DMS 273 treated with DMSO at 0.1 percent for 48 hours (cell line): ENCODE measurements at regions not wholly inside any gene's neighbourhood (a gene's known extent, or its start where the extent isn't known, plus 50 kb on each side); places are given as distances from the start of the nearest gene placed in this dataset.
"Not testable (repeated sequence)": the region's sequence is repeated elsewhere in the genome, so short reads cannot be mapped to it uniquely, and the experiment has no call there.

Experiments
- DNase-seq: peaks from one replicate; lab custom pipeline; 2025; lab: John Stamatoyannopoulos, UW

DNA sequence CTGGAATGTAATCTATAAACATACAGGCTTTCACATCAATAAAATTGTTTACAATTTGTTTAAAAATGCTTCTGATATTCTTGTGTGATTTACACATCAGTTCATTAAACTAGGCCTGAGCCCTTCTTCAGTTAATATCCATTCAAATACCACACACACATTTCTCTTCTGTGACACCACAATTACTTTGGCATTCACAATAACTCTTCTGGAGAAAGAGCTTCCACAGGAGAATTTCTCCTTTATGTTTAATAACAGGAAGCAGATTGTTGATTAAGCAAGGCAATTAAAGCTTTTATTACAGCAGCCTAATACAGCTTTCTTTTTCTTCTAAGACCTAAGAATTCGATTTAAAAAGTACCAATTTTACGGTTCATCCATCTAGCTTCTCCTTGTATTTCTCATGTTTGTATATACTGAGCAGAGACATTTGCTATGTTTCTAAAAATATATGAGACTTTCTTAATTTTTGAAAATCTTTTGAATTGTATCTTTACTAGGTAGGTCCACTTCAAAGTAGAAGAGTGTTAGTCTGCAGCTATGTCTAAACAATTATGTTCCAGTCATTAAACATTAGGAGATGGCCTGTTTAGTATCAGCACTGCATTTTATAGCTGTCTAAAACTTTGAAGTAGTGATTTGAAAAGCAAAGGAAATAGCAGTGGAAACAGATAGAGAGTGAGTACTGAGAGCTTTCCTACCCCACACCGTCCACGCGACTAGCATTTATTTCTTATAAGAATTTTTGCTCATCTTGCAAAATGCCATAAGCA, 511.1 kb upstream of the UBE2E2 start:
- DNase-seq: no peak

DNA sequence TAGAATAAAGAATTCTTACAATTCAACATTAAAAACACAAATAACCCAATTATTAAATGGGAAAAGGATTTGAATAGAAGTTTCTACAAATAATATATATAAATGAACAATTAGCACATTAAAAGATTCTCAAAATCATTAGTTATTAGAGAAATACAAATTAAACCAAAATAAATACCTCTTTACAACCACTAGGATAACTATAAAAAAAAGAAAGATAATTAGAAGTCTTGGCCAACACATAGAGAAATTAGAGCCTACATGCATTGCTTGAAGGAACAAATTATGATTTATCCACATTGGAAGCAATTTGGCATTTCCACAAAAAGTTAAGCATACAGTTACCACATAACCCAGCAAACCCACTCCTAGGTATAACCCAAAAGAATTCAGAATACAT, 502.3 kb upstream of the UBE2E2 start:
- no peak for DNase-seq

DNA sequence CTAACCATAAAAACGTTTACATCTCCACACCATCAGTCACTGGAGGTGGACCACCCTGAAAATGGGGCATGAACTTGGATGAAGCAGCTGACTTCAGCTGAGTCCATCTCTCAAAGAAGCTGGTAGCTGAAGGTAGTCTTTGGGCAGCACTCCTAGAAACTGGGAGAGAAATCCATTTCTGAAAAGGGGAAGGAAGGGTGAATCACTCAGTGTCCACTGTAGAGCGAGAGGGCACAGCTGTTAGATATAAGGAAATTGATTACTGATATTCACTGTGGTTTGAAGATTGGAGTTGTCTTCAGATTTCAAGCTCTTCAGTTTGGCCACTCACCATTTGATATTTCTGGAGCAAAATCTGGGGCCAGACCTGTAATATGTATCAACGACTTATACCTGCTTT, 499.0 kb upstream of the UBE2E2 start:
- DNase-seq: no peak

DNA sequence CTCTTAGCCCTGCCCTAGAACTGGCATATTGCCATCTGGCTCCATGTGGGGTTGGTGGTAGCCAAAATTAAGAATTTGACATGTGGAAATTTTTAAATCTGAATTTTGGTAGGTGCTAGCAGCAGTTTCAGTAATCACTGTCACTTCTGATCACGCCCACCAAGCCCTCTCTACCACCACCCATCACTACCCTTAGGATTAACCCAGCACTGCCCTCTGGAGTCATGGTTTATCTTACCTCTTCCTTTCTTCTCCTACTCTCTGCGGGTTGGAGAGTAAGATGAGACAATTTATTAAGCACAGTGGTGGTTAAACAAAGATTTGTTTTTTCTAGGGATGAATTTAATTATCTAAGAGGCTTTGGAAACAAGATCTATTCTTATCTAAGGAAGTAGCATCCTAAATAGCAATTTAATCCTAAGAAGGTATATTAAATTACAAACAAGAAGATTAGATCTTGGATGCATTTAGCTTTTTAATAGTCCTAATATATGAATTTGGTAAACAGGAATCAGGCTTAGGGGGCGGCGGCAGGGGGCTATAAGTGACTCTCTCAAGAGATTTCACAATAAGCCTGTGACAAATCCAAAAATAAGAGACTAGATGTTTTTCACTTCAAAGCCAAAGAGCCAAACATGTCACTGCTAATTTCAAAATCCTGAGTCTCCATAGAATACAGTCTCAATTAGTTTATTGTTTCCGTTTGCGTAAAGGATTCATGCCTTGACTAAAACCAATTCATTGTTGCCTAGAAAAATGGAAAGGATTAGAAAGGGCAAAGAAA, 498.4 kb upstream of the UBE2E2 start:
- no peak for DNase-seq

DNA sequence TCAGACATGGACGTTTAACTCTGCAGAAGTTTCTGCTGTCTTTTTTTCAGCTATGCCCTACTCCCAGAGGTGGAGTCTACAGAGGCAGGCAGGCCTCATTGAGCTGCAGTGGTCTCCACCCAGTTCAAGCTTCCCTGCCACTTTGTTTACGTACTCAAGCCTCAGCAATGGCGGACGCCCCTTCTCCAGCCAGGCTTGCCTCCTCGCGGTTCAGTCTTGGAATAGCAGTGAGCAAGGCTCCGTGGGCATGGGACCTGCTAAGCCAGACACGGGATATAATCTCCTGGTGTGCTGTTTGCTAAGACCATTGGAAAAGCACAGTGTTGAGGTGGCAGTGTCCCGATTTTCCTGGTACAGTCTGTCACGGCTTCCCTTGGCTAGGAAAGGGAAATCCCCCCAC, 496.2 kb upstream of the UBE2E2 start:
- not testable (repeated sequence) for DNase-seq

GRCh38 chr3:22713936-22714335, 489.2 kb upstream of the UBE2E2 start:
- DNase-seq: no peak

- DNase-seq: no peak
Observed at GRCh38 chr3:22714749-22715148, 488.4 kb upstream of the UBE2E2 start.

- no peak for DNase-seq
Observed at GRCh38 chr3:22720596-22720995, 482.5 kb upstream of the UBE2E2 start.

- no peak for DNase-seq
Observed at GRCh38 chr3:22724420-22724819, 478.7 kb upstream of the UBE2E2 start.

GRCh38 chr3:22728406-22728805, 474.7 kb upstream of the UBE2E2 start:
- DNase-seq: no peak

DNA sequence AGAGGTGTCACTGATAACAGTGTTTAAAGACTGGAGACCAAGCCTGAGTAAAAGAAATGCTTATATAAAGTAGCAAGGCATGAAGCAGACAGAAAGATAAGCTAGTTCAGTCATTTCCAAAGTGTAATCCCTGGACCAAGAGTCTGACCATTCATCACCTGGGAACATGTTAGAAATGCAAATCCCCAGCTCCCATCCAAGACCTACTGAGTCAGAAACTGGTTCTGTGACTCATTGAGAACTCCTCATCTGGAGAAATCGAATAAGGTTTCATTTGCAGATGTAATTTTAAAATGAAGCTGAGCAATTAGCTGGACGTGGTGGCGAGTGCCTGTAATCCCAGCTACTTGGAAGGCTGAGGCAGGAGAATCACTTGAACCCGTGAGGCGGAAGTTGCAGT, 473.9 kb upstream of the UBE2E2 start:
- DNase-seq: no peak

- peak; percentile 11 for DNase-seq
Observed at GRCh38 chr3:22729981-22730380, 473.1 kb upstream of the UBE2E2 start.

DNA sequence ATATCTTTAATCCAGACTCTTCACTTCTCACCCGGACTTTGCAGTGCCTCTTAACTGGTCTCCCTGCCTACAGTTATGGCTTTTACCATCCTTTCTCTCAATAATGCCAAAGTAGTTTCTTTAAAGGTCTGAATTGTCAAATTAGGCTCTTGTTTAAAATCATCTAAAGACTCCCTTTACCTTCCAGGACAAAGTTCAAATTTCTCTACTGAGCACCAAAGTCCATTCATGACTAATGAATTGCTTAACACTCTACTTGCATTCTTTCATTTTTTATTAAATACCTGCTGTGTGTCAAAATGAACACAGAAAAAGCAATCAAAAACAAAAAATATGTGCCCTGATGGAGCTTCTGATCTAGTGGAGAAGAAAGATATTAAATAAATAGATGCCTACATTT, 472.4 kb upstream of the UBE2E2 start:
- DNase-seq: no peak

GRCh38 chr3:22731901-22732300, 471.2 kb upstream of the UBE2E2 start:
- no peak for DNase-seq

DNA sequence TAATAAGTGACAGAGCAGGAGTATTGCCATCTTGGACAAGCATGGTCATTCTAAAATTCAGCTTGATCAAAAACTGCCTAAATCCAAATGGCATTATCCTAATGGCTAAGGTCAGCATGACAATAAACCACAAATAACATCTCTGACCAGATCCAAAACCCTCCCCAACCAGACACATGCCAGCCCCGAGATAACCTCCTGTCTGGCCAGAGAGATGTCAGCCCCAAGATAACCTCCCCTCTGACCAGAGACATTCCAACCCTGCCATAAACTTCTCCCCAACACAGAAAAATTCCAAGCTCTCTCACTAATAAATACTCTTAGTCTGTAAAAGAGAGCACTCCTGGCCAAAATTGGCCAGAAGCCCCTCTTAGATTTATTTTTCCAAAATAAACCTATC, 470.5 kb upstream of the UBE2E2 start:
- DNase-seq: no peak

GRCh38 chr3:22734207-22734606, 468.9 kb upstream of the UBE2E2 start:
- DNase-seq: no peak

- DNase-seq: no peak
Observed at GRCh38 chr3:22734756-22735155, 468.4 kb upstream of the UBE2E2 start.

- no peak for DNase-seq
Observed at GRCh38 chr3:22735373-22735772, 467.8 kb upstream of the UBE2E2 start.

GRCh38 chr3:22743386-22743785, 459.7 kb upstream of the UBE2E2 start:
- not testable (repeated sequence) for DNase-seq

- DNase-seq: no peak
Observed at GRCh38 chr3:22745321-22745720, 457.8 kb upstream of the UBE2E2 start.

- no peak for DNase-seq
Observed at GRCh38 chr3:22746221-22746620, 456.9 kb upstream of the UBE2E2 start.

DNA sequence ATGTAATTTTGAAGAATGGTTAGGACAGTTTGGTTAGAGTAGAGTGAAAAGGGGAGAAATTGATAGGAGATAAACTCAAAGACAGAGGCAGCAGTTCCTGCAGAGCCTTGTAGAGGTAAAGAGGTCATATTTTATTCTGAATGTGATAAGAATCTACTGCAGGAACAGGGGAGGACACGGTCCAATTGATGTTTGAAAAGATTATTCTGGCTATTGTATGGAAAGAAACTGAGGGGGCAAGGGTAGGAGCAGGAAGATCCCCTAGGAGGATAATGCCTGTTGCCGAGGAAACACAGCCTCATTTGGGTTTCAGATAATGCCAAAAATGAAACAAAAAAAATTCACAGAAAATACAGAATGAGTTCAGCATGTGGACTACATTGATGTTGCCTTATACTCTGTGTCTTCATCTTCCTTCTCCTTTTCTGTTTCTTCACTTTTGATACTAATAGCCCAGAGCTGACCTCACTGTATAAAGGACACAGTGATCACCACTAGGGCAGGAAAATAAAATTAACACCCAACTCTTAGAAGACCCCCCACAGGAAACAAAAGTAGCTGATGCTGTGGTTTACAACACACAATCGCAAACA, 454.6 kb upstream of the UBE2E2 start:
- DNase-seq: no peak

DNA sequence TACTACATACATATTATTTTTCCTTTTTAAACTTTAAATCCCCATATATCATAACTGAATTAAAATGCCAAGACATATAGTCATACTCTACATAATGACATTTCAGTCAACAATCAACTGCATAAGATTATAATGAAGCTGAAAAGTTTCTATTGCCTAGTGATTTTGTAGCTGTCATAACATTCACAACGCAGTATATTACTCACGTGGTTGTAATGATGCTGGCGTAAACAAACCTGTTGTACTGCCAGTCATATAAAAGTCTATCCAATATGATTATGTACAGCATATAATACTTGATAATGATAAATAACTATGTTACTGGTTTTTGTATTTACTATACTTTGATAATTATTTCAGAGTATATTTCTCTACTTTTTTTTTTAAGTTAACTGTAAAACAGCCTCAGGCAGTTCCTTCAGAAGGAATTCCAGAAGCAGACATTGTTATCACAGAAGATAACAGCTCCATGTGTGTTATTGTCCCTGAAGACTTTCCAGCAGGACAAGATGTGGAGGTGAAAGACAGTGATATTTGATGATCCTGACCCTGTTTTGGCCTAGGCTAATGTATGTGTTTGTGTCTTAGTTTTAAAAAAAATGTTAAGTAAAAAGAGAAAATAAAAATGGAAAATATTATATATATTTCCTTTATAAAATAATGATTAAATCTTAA, 443.4 kb upstream of the UBE2E2 start:
- no peak for DNase-seq
